A549 (cell line): ENCODE measurements at regions not wholly inside any gene's neighbourhood (a gene's known extent, or its start where the extent isn't known, plus 50 kb on each side); places are given as distances from the start of the nearest gene placed in this dataset.

Source experiments
- ATAC-seq, 2 experiments: fragments of 200-7000 bp in 1 of 2; fragments of >200 bp in 1 of 2; cut with Nextera tagmentation in 1 of 2; cut with Tn5 transposase in 1 of 2; 3 replicates each; pipeline versions ENCODE4 v1.8.0 to v1.9.1; 2018 to 2020; ENCODE audit warnings: mild to moderate bottlenecking in 1 of 2, moderate library complexity in 1 of 2
- CTCF ChIA-PET: fragments of 300-600 bp; sonication (Branson Sonifier 250); formaldehyde crosslinking; extraction: SDS; loops from one replicate; lab custom pipeline; 2021; ENCODE audit warnings: antibody characterized with exemption, inconsistent platforms; lab: Yijun Ruan, JAX
- POLR2A ChIA-PET: fragments of 350-600 bp; formaldehyde crosslinking; extraction: SDS; loops from one replicate; lab custom pipeline; 2021; ENCODE audit warnings: antibody characterized with exemption, inconsistent platforms; lab: Yijun Ruan, JAX
- DNase-seq, 2 experiments: peaks; one replicate each; pipeline versions ENCODE4 v3.0.0 to v3.0.0-alpha.2; 2011 to 2016; ENCODE audit warnings: low read depth in 1 of 2, low spot score in 1 of 2
- FAIRE-seq: peaks from 2 replicates; lab custom pipeline; 2011; peaks lifted over from hg19 to GRCh38; lab: Jason Lieb, UNC
- H3K27ac ChIP-seq, 2 experiments: fragments of >200 bp; sonication (Bioruptor Twin); formaldehyde crosslinking; 3 replicates each; pipeline ENCODE4 v1.5.1; 2016 to 2017
- H3K4me1 ChIP-seq: fragments of >200 bp; sonication (Bioruptor Twin); formaldehyde crosslinking; 3 replicates; pipeline ENCODE4 v1.6.1; 2016
- H3K4me2 ChIP-seq: fragments of >200 bp; sonication (Bioruptor Twin); formaldehyde crosslinking; 3 replicates; pipeline ENCODE4 v1.6.1; 2016
- H3K4me3 ChIP-seq: fragments of >200 bp; sonication (Bioruptor Twin); formaldehyde crosslinking; 3 replicates; pipeline ENCODE4 v1.5.1; 2016
- H3K9me3 ChIP-seq: fragments of >200 bp; sonication (Bioruptor Twin); formaldehyde crosslinking; 3 replicates; pipeline ENCODE4 v1.6.1; 2016
- ATOH8 ChIP-seq: fragments of 250-450 bp; sonication (Bioruptor Pico); IDR thresholded peaks from 2 replicates; pipeline ENCODE4 v1.5.0; 2020; ENCODE audit warnings: low read depth, mild to moderate bottlenecking, moderate library complexity
- CBX2 ChIP-seq: fragments of 200-600 bp; sonication (generic); IDR thresholded peaks from 2 replicates; pipeline ENCODE4 v1.6.1; 2016; ENCODE audit warnings: low read depth, mild to moderate bottlenecking, borderline replicate concordance
- CHD2 ChIP-seq: fragments of 150-350 bp; IDR thresholded peaks from 2 replicates; pipeline ENCODE4 v1.6.1; 2014; ENCODE audit warnings: low read length; ENCODE audit not compliant: partially characterized antibody
- CTCF ChIP-seq: fragments of >200 bp; sonication (Bioruptor Twin); formaldehyde crosslinking; IDR thresholded peaks from 3 replicates; pipeline ENCODE4 v1.5.1; 2016
- EHF ChIP-seq: fragments of 250-450 bp; sonication (Bioruptor Pico); IDR thresholded peaks from 2 replicates; pipeline ENCODE4 v1.5.0; 2020; ENCODE audit warnings: mild to moderate bottlenecking
- EHMT2 ChIP-seq: fragments of 200-600 bp; sonication (generic); IDR thresholded peaks from 2 replicates; pipeline ENCODE4 v1.6.1; 2016; ENCODE audit warnings: antibody characterized with exemption, low read depth, mild to moderate bottlenecking, moderate library complexity
- EP300 ChIP-seq, 2 experiments: fragments of >200 bp; sonication (Bioruptor Twin); formaldehyde crosslinking; IDR thresholded peaks; 2 replicates in 1 of 2; 3 replicates in 1 of 2; pipeline ENCODE4 v1.6.1; 2016 to 2017
- GATA3 ChIP-seq: IDR thresholded peaks from 2 replicates; pipeline ENCODE4 v1.6.1; 2012; ENCODE audit warnings: borderline replicate concordance
- HDAC2 ChIP-seq: fragments of 200-600 bp; sonication (generic); IDR thresholded peaks from 2 replicates; pipeline ENCODE4 v1.6.1; 2016
- HMGXB4 ChIP-seq: fragments of 250-450 bp; sonication (Bioruptor Pico); IDR thresholded peaks from 2 replicates; pipeline ENCODE4 v1.5.0; 2021; ENCODE audit warnings: mild to moderate bottlenecking, moderate library complexity, borderline replicate concordance
- HOXB5 ChIP-seq: fragments of 250-450 bp; sonication (Bioruptor Pico); IDR thresholded peaks from 2 replicates; pipeline ENCODE4 v1.5.0; 2020; ENCODE audit warnings: mild to moderate bottlenecking, moderate library complexity
- KDM1A ChIP-seq: fragments of 200-600 bp; sonication (generic); IDR thresholded peaks from 2 replicates; pipeline ENCODE4 v1.6.1; 2016; ENCODE audit warnings: low read depth, mild to moderate bottlenecking
- KDM5A ChIP-seq: fragments of 200-600 bp; sonication (generic); IDR thresholded peaks from 2 replicates; pipeline ENCODE4 v1.6.1; 2016; ENCODE audit warnings: antibody characterized with exemption, mild to moderate bottlenecking
- MYC ChIP-seq: IDR thresholded peaks from 2 replicates; pipeline ENCODE4 v1.6.1; 2012; ENCODE audit warnings: mild to moderate bottlenecking, inconsistent platforms, low read length, improper control_type of control experiment, borderline replicate concordance
- NPAS2 ChIP-seq: fragments of 250-450 bp; sonication (Bioruptor Pico); IDR thresholded peaks from 2 replicates; pipeline ENCODE4 v1.8.0; 2022; ENCODE audit warnings: mild to moderate bottlenecking, moderate library complexity, borderline replicate concordance
- NR3C1 ChIP-seq: fragments of >200 bp; sonication (Bioruptor Twin); formaldehyde crosslinking; IDR thresholded peaks from 3 replicates; pipeline ENCODE4 v1.6.1; 2017
- PBX3 ChIP-seq: IDR thresholded peaks from 2 replicates; pipeline ENCODE4 v1.6.1; 2012
- POLR2A ChIP-seq: IDR thresholded peaks from 2 replicates; pipeline ENCODE4 v1.6.1; 2012; ENCODE audit warnings: mild to moderate bottlenecking, low read length
- POLR2AphosphoS2 ChIP-seq: conservative IDR thresholded peaks from 2 replicates; pipeline ENCODE4 v1.6.1; 2012; ENCODE audit warnings: low read length, improper control_type of control experiment, inconsistent platforms
- RCOR1 ChIP-seq: fragments of 150-350 bp; IDR thresholded peaks from 2 replicates; pipeline ENCODE4 v1.6.1; 2014; ENCODE audit warnings: antibody characterized with exemption, low read length, low read depth
- SMC3 ChIP-seq: fragments of >200 bp; sonication (Bioruptor Twin); formaldehyde crosslinking; IDR thresholded peaks from 3 replicates; pipeline ENCODE4 v1.6.1; 2018; ENCODE audit warnings: inconsistent platforms
- SREBF2 ChIP-seq: fragments of 450-650 bp; IDR thresholded peaks from 2 replicates; pipeline ENCODE4 v1.6.1; 2014; ENCODE audit warnings: mild to moderate bottlenecking, moderate library complexity
- TP53 ChIP-seq: fragments of 250-450 bp; sonication (Bioruptor Pico); IDR thresholded peaks from 2 replicates; pipeline ENCODE4 v1.5.0; 2021; ENCODE audit warnings: mild to moderate bottlenecking, moderate library complexity
- USF2 ChIP-seq: fragments of 450-650 bp; IDR thresholded peaks from 2 replicates; pipeline ENCODE4 v1.6.1; 2014; ENCODE audit warnings: antibody characterized with exemption
- ZC3H11A ChIP-seq: fragments of 450-650 bp; IDR thresholded peaks from 2 replicates; pipeline ENCODE4 v1.6.1; 2014; ENCODE audit warnings: antibody characterized with exemption, mild to moderate bottlenecking
- ZFP36 ChIP-seq: fragments of 450-650 bp; IDR thresholded peaks from 2 replicates; pipeline ENCODE4 v1.6.1; 2014; ENCODE audit warnings: borderline replicate concordance; ENCODE audit not compliant: partially characterized antibody
- ZSCAN20 ChIP-seq: fragments of 250-450 bp; sonication (Bioruptor Pico); IDR thresholded peaks from 2 replicates; pipeline ENCODE4 v1.8.0; 2022; ENCODE audit warnings: mild to moderate bottlenecking, moderate library complexity
- WGBS: methylation state at CpG from one replicate; pipeline ENCODE4 v1.1.6; 2017; ENCODE audit errors: missing lambda C conversion rate; 5-methylcytosine and 5-hydroxymethylcytosine counted together

GRCh38 chr16:35626041-35626440 lies 2166.6 kb downstream of the TP53TG3F start:
- FAIRE-seq, result no peak
- no peak overlapping the region for H3K4me3 ChIP-seq
- WGBS, result 8% methylated on average over 1 of the region's 1 CpG
- ChIA-PET CTCF (interaction anchor here (1.1 kb wide), 1 partner anchor 12 kb away, joined by 3 read pairs; no protein-coding TSS in a partner anchor), POLR2A (no interaction called here)
- no peak overlapping the region for H3K4me2 ChIP-seq
- ATAC-seq, result no peak
- no peak overlapping the region for H3K27ac ChIP-seq
- H3K4me1 ChIP-seq, result no peaks in the 10 kb centered on the region
- H3K9me3 ChIP-seq, result no peaks in the 10 kb centered on the region
- no peak for DNase-seq
- TF ChIP-seq CBX2 (no peak), ZFP36 (no peak), HDAC2 (no peak), EHMT2 (no peak), ATOH8 (no peak), HOXB5 (no peak), CTCF (no peak), EHF (no peak), GATA3 (no peak), PBX3 (no peak), ZSCAN20 (CRISPR knock-in tag) (no peak), KDM5A (no peak)

GRCh38 chr16:35628976-35629375 lies 2169.6 kb downstream of the TP53TG3F start:
- CTCF ChIA-PET, result no interaction called here
- no peak overlapping the region for H3K27ac ChIP-seq
- FAIRE-seq, result no peak
- TF ChIP-seq POLR2A, result no peak
- TF ChIP-seq HMGXB4 (CRISPR knock-in tag), result no peak
- TF ChIP-seq KDM1A, result no peak
- TF ChIP-seq SREBF2, result no peak
- TF ChIP-seq MYC, result no peak
- TF ChIP-seq RCOR1, result no peak
- no peak for TF ChIP-seq ZSCAN20 (CRISPR knock-in tag)
- no peak for TF ChIP-seq EP300 (IDR thresholded peaks at IDR 0.05)
- TF ChIP-seq EHF, result no peak
- TF ChIP-seq NR3C1, result no peak
- TF ChIP-seq POLR2AphosphoS2, result no peak
- no peak for TF ChIP-seq USF2
- no peak for TF ChIP-seq TP53 (CRISPR knock-in tag)
- TF ChIP-seq CHD2, result no peak
- no peak for TF ChIP-seq SMC3
- TF ChIP-seq NPAS2 (CRISPR knock-in tag), result no peak
- no peak for TF ChIP-seq ZC3H11A
- TF ChIP-seq, all 56 proteins: peak for 0
- POLR2A ChIA-PET, result no interaction called here
- no peak for DNase-seq
- H3K9me3 ChIP-seq, result no peaks in the 10 kb centered on the region
- H3K4me1 ChIP-seq, result no peaks in the 10 kb centered on the region
- 8% methylated on average over 3 of the region's 3 CpGs for WGBS
- ATAC-seq, result no peak
- H3K4me3 ChIP-seq, result no peak overlapping the region
- H3K4me2 ChIP-seq, result no peak overlapping the region
